ENCODE measurements at regions not wholly inside any gene's neighbourhood (a gene's known extent, or its start where the extent isn't known, plus 50 kb on each side); places are given as distances from the start of the nearest gene placed in this dataset.

DNA sequence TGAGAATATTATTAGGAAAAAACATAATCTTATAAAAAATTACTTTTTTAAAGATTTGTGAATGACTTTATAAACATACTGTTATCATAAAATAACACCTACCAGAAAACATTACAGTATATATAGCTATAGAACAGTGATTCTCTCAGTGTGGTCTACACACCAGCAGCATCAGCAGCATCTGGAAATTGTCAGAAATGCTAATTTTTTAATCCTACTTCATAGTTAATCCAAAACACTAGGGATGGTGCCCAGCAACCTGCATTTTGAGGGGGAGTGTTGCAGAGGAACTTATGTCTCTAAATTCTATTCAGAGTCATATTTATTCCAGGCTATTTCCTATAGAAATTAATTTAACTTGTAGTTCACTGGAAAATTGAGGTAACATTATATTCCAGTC lies 1107.8 kb downstream of the IGSF11 start:
- no peak for DNase-seq

DNA sequence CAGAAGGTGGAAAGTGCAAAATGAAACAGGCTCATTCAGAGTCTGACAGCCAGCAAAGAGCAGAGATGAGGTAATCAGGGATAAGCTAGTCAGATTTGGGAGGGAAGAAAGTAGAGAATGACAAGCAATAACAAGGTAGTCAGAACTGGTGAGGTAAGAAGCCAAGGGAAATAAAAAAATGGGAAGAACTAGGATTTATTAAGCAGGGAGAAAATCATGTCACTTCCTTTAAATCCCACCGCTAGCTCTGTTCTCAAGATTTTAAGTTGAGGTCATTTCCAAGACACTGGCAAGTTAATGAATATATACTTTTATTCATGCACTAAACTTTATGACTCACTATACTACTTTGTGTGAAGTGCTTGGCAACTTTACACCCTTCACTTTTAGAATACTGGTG lies 1106.8 kb downstream of the IGSF11 start:
- DNase-seq: no peak

DNA sequence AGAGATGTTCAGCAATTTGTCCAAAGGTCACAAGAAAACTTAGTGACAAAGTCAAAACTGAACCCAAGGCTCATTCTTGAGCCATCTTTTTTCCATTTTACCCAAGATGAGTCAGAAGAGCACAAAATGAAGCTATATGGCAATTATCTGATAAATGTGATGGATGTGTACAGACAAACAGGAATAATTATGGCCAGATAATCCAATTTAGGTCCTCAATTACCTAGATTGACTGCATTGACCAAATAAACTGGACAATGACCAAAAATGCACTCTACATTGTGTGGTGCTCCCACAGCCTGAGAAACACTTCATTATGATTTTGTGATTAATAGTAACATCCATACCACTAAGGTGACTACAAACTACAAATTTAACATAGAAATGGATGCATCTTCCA lies 1105.8 kb downstream of the IGSF11 start:
- DNase-seq: no peak

GRCh38 chr3:117932441-117932840 lies 1102.2 kb downstream of the IGSF11 start:
- no peak for DNase-seq

DNA sequence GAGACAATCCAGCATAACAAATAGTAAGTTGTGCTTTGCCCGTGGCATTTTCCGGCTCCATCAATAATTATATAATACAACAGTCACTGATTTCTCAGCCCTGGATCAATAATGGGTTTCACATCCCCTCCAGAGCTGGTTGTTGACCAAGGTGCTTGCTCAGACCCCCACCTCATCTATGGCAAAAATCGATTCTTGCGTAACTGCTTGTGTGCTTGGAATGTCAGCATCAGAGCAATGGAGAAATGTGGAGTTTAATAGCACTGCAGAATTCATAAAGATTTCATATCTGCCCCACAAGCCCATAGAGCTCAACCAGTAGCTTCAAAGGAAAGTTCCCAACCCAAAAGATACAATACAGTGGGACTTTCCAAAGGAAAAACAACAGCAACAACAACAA lies 1098.5 kb downstream of the IGSF11 start:
- DNase-seq: no peak

DNA sequence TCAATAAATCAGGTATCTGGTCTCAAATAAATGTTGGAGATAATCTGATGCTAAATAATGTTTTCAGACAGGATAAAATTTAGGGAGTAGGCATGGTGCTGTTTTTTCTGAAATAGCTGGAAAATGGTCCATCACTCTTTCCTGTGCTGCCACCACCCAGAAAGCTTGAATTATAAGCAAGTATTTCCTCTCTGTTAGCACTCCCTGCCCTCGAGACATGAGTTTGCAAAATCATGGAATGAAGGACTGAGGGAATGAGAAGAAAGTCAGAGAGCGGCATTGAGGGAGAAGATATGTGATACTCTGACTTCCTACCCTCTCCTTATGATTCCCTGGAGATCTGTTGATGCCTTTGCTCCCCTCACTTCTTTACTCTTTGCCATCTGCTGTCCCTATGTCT lies 1095.7 kb downstream of the IGSF11 start:
- DNase-seq: no peak

GRCh38 chr3:117939425-117940027 lies 1095.1 kb downstream of the IGSF11 start:
- peak in 10 of 56 donors; percentile 1 to 41 (median 15) for DNase-seq

DNA sequence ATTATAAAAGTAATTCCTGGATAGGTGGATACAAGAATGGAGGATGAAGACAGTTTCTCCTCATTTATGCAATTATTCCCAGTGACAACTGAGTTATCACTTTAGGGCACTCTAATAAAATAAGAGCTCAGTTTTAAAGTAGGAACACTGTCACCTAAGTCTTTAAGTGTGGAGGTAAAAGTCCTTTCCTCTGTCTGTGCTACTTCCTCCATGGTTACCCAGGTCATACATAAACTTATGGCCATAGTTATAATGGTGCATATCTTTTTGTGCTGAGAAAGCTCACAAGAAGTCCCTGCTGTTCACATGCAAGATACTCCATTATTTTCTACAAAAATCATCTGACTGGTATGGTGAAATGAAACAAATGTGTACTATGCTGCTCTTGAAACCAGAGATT lies 1093.6 kb downstream of the IGSF11 start:
- no peak for DNase-seq

- DNase-seq: no peak
Measured at GRCh38 chr3:117941756-117942155, 1092.9 kb downstream of the IGSF11 start.

- no peak for DNase-seq
Measured at GRCh38 chr3:117954131-117954530, 1080.5 kb downstream of the IGSF11 start.

DNA sequence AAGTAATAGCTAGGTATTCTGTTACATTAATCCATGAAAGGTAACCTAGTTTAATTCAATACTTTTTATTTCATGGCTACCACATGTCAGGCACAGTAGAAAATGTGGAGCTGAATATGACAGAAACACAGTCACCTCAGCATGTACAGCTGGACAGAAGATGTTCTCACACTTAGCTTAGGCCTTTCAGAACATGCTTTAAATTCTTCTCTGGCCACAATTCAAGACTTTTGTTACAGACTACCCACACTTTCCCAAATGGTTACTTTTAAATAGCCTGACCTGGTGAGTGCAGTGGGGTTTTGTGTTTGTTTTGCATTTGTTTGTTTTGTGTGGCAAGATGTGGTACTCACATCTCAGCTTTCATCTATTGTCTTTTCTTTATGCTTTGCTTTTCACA lies 1079.5 kb downstream of the IGSF11 start:
- no peak for DNase-seq

- no peak for DNase-seq
Measured at GRCh38 chr3:117958027-117958426, 1076.6 kb downstream of the IGSF11 start.

GRCh38 chr3:117962750-117963149 lies 1071.9 kb downstream of the IGSF11 start:
- DNase-seq: no peak

- DNase-seq: no peak
Measured at GRCh38 chr3:117963858-117964257, 1070.8 kb downstream of the IGSF11 start.

- no peak for DNase-seq
Measured at GRCh38 chr3:117964814-117965213, 1069.8 kb downstream of the IGSF11 start.

GRCh38 chr3:117977504-117978228 lies 1057.0 kb downstream of the IGSF11 start:
- no peak for DNase-seq

DNA sequence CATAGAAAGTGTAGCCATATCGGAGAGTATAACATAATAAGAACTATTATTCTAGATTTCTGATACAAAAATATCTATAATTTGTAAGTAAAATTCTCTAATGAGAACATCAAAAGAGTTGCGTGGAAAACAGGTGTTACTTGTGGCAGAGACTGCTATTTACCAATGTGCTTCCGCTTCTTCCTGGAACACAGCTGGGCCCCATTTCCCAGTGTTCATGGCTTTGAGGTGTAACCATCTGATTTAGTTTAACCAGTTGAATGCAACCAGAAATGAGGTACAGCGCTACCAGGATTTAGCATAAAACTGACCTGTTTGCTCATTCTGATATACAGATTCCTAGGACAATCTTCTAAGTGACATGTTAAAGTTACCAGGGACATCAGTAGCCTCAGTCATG lies 1055.2 kb downstream of the IGSF11 start:
- DNase-seq: no peak

DNA sequence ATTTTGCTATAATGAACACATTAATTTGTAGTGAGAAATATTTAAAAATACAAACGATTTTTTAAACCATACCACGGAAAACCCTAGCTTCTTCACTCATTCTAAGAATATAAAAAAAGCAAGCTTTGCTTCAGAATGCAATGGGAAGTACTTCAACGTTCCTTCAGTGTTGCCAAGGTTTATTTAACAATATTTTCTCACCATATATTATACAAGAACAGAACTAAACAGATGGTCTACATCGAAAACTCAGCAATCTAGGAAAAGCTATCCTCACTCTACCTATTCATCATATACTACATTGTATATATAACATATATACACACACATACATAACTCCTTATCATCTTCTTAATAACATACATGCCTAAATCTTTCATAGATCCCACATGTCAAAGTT lies 1047.4 kb downstream of the IGSF11 start:
- DNase-seq: no peak

GRCh38 chr3:117989982-117990381 lies 1044.7 kb downstream of the IGSF11 start:
- DNase-seq: no peak

GRCh38 chr3:117990627-117991026 lies 1044.0 kb downstream of the IGSF11 start:
- DNase-seq: no peak

GRCh38 chr3:117995842-117996437 lies 1038.7 kb downstream of the IGSF11 start:
- peak in 3 of 56 donors; percentile 2 to 4 (median 3) for DNase-seq

- peak; percentile 12 to 91 (median 75) for DNase-seq
Measured at GRCh38 chr3:117997201-117998049, 1037.2 kb downstream of the IGSF11 start.
